ENCODE measurements at regions not wholly inside any gene's neighbourhood (a gene's known extent, or its start where the extent isn't known, plus 50 kb on each side); places are given as distances from the start of the nearest gene placed in this dataset.

DNA sequence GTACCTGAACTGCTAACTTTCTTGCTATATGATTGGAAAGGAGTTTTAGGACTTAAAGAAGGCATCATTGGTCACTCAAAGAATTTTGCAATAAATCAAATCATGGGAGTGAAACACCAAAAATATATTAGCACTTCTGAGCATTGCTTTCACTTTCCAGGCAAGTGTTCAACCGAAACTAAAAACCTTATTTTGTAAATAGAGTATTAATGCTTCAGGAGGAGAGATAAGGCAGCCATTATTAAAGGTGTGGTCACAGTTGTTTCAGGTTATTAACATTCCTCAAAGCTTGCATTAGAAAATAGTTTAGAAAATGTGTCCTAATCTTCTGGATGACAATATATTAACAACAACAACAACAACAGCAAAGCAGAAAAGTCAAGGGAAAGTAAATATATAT lies 92.3 kb upstream of the TLL1 start (continued):
- TF ChIP-seq SMC3 (IDR thresholded peaks at IDR 0.05; ENCODE audit: low read length) (no peak), KMT2A (CRISPR knock-in tag; IDR thresholded peaks at IDR 0.05) (no peak), MIER3 (CRISPR knock-in tag; IDR thresholded peaks at IDR 0.05; ENCODE audit: borderline replicate concordance) (no peak)
- TF ChIP-seq, protein P1, sequence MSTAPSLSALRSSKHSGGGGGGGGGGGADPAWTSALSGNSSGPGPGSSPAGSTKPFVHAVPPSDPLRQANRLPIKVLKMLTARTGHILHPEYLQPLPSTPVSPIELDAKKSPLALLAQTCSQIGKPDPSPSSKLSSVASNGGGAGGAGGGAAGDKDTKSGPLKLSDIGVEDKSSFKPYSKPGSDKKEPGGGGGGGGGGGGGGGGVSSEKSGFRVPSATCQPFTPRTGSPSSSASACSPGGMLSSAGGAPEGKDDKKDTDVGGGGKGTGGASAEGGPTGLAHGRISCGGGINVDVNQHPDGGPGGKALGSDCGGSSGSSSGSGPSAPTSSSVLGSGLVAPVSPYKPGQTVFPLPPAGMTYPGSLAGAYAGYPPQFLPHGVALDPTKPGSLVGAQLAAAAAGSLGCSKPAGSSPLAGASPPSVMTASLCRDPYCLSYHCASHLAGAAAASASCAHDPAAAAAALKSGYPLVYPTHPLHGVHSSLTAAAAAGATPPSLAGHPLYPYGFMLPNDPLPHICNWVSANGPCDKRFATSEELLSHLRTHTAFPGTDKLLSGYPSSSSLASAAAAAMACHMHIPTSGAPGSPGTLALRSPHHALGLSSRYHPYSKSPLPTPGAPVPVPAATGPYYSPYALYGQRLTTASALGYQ (CRISPR knock-in tag; IDR thresholded peaks at IDR 0.05) = no peak

DNA sequence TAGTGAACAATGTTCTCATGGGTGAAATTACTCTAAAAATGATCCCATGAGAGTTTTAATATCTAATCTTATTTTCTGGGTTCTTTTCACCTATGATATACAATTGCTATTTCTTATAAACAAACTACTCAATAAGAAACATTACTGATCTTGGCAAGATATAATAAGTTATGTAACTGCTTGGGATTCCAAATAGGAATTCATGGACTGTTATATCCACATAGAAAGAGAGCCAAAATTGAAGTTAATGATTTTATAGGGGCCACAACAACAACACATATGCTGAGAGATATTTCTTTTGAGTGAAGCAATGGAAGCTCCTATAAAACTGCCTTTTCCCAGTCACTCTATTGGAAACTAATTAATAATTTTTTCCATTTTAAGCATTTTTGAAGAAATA lies 90.4 kb upstream of the TLL1 start:
- Histone ChIP-seq H3K4me3 (replicated peaks in 1 of 3; ENCODE audit: insufficient read depth in 1 of 3, low read depth in 2 of 3, low read length in 3 of 3) (no peak overlapping the region), H3K27ac (ENCODE audit: extremely low read length, insufficient read depth, low read length) (no peak overlapping the region), H3K79me2 (ENCODE audit: insufficient read depth, low read length) (no peaks in the 10 kb centered on the region), H4K20me1 (ENCODE audit: insufficient read depth, low read length) (no peaks in the 10 kb centered on the region), H3K9ac (ENCODE audit: insufficient read depth, low read depth, low read length) (no peak overlapping the region), H3K36me3 (replicated peaks in 1 of 2; ENCODE audit: control insufficient read depth in 1 of 2, insufficient read depth in 2 of 2, low read length in 2 of 2) (no peaks in the 10 kb centered on the region), H3K27me3 (ENCODE audit: control insufficient read depth in 1 of 2, insufficient read depth in 2 of 2, low read length in 2 of 2) (no peaks in the 10 kb centered on the region), H3K4me2 (ENCODE audit: low read depth, low read length) (no peak overlapping the region), H2AFZ (ENCODE audit: low read length) (no peak overlapping the region), H3K4me1 (ENCODE audit: insufficient read depth, low read length) (no peaks in the 10 kb centered on the region), H3K9me3 (ENCODE audit: low read length) (no peaks in the 10 kb centered on the region)
- DNase-seq (ENCODE audit: low spot score) (no peak), FAIRE-seq (no peak), ATAC-seq (no peak)
- no TSS peak for BruUV-seq (replicated peaks)
- ChIA-PET POLR2A (no interaction called here), CTCF (ENCODE audit: low intra/inter-chr PET ratio, low total read pairs) (no interaction called here)
- intact Hi-C loops (cut with micrococcal nuclease; ENCODE audit: unreplicated experiment) = no loop called here
- TF ChIP-seq ATRX (CRISPR knock-in tag; IDR thresholded peaks at IDR 0.05; ENCODE audit: borderline replicate concordance) (no peak), CBX2 (IDR thresholded peaks at IDR 0.05; ENCODE audit: low read depth, low read length) (no peak), CBX2 (CRISPR knock-in tag; IDR thresholded peaks at IDR 0.05; ENCODE audit: low read depth) (no peak), PCBP1 (IDR thresholded peaks at IDR 0.05; ENCODE audit: borderline replicate concordance, low read depth, low read length) (no peak), ZBTB8A (CRISPR knock-in tag; IDR thresholded peaks at IDR 0.05; ENCODE audit: borderline replicate concordance, low read depth) (no peak), ATF7 (IDR thresholded peaks at IDR 0.05) (no peak), ATF7 (CRISPR knock-in tag; IDR thresholded peaks at IDR 0.05) (no peak), ZNF644 (CRISPR knock-in tag; IDR thresholded peaks at IDR 0.05; ENCODE audit: low read depth) (no peak), THAP11 (CRISPR knock-in tag; IDR thresholded peaks at IDR 0.05) (no peak), NFRKB (IDR thresholded peaks at IDR 0.05) (no peak), ELF3 (CRISPR knock-in tag; IDR thresholded peaks at IDR 0.05) (no peak)
- TF ChIP-seq, protein P2, sequence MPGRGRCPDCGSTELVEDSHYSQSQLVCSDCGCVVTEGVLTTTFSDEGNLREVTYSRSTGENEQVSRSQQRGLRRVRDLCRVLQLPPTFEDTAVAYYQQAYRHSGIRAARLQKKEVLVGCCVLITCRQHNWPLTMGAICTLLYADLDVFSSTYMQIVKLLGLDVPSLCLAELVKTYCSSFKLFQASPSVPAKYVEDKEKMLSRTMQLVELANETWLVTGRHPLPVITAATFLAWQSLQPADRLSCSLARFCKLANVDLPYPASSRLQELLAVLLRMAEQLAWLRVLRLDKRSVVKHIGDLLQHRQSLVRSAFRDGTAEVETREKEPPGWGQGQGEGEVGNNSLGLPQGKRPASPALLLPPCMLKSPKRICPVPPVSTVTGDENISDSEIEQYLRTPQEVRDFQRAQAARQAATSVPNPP (CRISPR knock-in tag; IDR thresholded peaks at IDR 0.05) = no peak
- TF ChIP-seq, protein P3, sequence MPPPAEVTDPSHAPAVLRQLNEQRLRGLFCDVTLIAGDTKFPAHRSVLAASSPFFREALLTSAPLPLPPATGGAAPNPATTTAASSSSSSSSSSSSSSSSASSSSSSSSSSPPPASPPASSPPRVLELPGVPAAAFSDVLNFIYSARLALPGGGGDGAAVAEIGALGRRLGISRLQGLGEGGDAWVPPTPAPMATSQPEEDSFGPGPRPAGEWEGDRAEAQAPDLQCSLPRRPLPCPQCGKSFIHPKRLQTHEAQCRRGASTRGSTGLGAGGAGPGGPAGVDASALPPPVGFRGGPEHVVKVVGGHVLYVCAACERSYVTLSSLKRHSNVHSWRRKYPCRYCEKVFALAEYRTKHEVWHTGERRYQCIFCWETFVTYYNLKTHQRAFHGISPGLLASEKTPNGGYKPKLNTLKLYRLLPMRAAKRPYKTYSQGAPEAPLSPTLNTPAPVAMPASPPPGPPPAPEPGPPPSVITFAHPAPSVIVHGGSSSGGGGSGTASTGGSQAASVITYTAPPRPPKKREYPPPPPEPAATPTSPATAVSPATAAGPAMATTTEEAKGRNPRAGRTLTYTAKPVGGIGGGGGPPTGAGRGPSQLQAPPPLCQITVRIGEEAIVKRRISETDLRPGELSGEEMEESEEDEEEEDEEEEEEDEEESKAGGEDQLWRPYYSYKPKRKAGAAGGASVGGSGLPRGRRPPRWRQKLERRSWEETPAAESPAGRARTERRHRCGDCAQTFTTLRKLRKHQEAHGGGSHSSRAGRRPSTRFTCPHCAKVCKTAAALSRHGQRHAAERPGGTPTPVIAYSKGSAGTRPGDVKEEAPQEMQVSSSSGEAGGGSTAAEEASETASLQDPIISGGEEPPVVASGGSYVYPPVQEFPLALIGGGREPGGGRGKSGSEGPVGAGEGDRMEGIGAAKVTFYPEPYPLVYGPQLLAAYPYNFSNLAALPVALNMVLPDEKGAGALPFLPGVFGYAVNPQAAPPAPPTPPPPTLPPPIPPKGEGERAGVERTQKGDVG (CRISPR knock-in tag; IDR thresholded peaks at IDR 0.05; ENCODE audit: borderline replicate concordance) = no peak
- in situ Hi-C loops (cut with HindIII; ENCODE audit: extremely low pct_ligation_motif_present, low pct_unique_long_range_greater_than_20kb) = no loop called here
